ENCODE measurements at regions not wholly inside any gene's neighbourhood (a gene's known extent, or its start where the extent isn't known, plus 50 kb on each side); places are given as distances from the start of the nearest gene placed in this dataset.
"Not testable (repeated sequence)": the region's sequence is repeated elsewhere in the genome, so short reads cannot be mapped to it uniquely, and the experiment has no call there.

GRCh38 chr1:20411196-20411980 lies 74.6 kb downstream of the CAMK2N1 start:
- 59% methylated on average over 10 of the region's 10 CpGs for WGBS
- Histone ChIP-seq H3K4me1 (replicated peaks) (no peaks in the 10 kb centered on the region), H3K27me3 (replicated peaks; ENCODE audit: insufficient read depth) (no peaks in the 10 kb centered on the region), H3K36me3 (no peaks in the 10 kb centered on the region), H3K4me3 (no peak overlapping the region), H3K9me3 (no peaks in the 10 kb centered on the region), H3K27ac (no peak overlapping the region)
- no peak for TF ChIP-seq POLR2A (IDR thresholded peaks at IDR 0.05)
- no peak for DNase-seq (ENCODE audit: low spot score)
- intact Hi-C loops (cut with DNase I) = no loop called here

DNA sequence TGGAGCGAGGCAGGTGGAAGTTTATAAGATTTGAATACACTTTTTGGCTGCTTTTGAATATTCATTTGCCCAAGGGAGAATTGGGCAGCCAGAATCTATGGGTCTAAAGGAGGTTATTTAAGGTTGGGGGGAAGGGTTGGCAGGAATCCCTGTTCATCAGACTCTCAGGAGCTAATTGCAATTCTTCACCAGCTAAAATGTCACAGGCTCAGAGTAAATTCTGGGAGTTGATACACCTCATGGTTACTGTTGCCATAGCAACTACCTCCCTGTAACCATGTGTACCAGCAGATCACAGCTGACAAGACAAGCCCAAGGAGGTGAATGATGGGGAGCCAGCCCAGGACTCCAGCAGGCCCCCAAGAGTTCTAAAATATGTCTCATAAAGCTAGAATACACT lies 75.5 kb downstream of the CAMK2N1 start:
- WGBS = 89% methylated on average over 1 of the region's 1 CpG
- intact Hi-C loops (cut with DNase I) = no loop called here
- H3K9me3 ChIP-seq = no peaks in the 10 kb centered on the region

DNA sequence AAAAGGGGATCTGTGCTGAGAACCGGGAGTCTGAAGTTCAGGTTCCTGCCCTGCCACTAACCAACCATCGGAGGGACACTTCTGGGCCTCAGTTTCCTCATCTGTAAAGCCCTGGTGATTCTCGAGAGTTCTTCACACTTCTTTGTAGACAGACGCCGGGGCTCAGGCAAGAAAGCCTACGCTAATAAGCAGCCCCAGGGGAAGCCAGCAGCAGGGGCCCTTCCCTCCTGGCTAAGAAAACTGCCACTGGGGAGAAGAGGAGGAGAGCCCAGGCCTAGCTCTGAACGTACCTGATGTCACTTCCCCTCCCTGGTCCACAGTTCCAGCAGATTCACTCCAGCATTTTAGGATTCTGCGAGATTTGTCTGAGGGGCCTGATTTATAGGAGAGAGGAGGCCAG lies 76.0 kb downstream of the CAMK2N1 start:
- Histone ChIP-seq H3K27me3 (replicated peaks; ENCODE audit: insufficient read depth) (peaks cover 3% of the 10 kb centered on the region), H3K36me3 (no peaks in the 10 kb centered on the region), H3K4me3 (no peak overlapping the region), H3K9me3 (no peaks in the 10 kb centered on the region), H3K27ac (no peak overlapping the region), H3K4me1 (replicated peaks) (no peaks in the 10 kb centered on the region)
- TF ChIP-seq, protein P1, sequence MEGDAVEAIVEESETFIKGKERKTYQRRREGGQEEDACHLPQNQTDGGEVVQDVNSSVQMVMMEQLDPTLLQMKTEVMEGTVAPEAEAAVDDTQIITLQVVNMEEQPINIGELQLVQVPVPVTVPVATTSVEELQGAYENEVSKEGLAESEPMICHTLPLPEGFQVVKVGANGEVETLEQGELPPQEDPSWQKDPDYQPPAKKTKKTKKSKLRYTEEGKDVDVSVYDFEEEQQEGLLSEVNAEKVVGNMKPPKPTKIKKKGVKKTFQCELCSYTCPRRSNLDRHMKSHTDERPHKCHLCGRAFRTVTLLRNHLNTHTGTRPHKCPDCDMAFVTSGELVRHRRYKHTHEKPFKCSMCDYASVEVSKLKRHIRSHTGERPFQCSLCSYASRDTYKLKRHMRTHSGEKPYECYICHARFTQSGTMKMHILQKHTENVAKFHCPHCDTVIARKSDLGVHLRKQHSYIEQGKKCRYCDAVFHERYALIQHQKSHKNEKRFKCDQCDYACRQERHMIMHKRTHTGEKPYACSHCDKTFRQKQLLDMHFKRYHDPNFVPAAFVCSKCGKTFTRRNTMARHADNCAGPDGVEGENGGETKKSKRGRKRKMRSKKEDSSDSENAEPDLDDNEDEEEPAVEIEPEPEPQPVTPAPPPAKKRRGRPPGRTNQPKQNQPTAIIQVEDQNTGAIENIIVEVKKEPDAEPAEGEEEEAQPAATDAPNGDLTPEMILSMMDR (IDR thresholded peaks at IDR 0.05) = no peak
- TF ChIP-seq POLR2AphosphoS5 (IDR thresholded peaks at IDR 0.05) (no peak), POLR2A (IDR thresholded peaks at IDR 0.05) (no peak)
- DNase-seq (ENCODE audit: low spot score) = no peak
- intact Hi-C loops (cut with DNase I) = no loop called here
- WGBS = 61% methylated on average over 8 of the region's 8 CpGs

More for the DNA sequence above, 75.5 kb downstream of the CAMK2N1 start:
- Histone ChIP-seq H3K4me1 (replicated peaks) (no peaks in the 10 kb centered on the region), H3K27ac (no peak overlapping the region), H3K27me3 (replicated peaks; ENCODE audit: insufficient read depth) (no peaks in the 10 kb centered on the region), H3K4me3 (no peak overlapping the region), H3K36me3 (no peaks in the 10 kb centered on the region)
- no peak for DNase-seq (ENCODE audit: low spot score)
- TF ChIP-seq POLR2A (IDR thresholded peaks at IDR 0.05) (no peak), POLR2AphosphoS5 (IDR thresholded peaks at IDR 0.05) (no peak)
- TF ChIP-seq, protein P1 (IDR thresholded peaks at IDR 0.05) = no peak

DNA sequence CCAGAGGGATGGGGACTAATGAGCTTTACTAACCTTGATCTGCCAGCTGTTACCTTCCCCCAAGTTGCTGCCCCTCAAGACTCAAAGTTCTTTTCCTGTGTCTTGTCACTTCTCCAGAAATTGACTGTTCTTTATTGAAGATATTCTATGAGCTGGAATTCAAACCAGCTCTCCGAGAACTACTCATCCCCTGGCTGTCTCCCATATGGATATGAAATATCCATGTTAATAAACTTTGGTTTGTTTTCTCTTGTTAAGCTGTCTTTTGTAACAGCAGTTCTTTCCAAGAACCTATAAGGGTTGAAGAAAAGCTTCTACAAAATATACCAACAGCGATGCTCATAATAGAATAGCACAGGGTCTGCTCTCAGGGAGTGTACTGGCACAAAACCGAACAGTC lies 77.0 kb downstream of the CAMK2N1 start:
- no peak overlapping the region for H3K4me3 ChIP-seq
- 78% methylated on average over 3 of the region's 3 CpGs for WGBS
- DNase-seq (ENCODE audit: low spot score) = no peak
- H3K36me3 ChIP-seq = no peaks in the 10 kb centered on the region
- no peak for TF ChIP-seq POLR2A (IDR thresholded peaks at IDR 0.05)
- no peak for TF ChIP-seq POLR2AphosphoS5 (IDR thresholded peaks at IDR 0.05)
- TF ChIP-seq, protein P1 (IDR thresholded peaks at IDR 0.05) = no peak
- intact Hi-C loops (cut with DNase I) = no loop called here
- no peaks in the 10 kb centered on the region for H3K9me3 ChIP-seq
- H3K27me3 ChIP-seq (replicated peaks; ENCODE audit: insufficient read depth) = peaks cover 3% of the 10 kb centered on the region
- H3K4me1 ChIP-seq (replicated peaks) = no peaks in the 10 kb centered on the region
- no peak overlapping the region for H3K27ac ChIP-seq

- H3K27ac ChIP-seq; H3K36me3 ChIP-seq; H3K4me1 ChIP-seq (replicated peaks); H3K9me3 ChIP-seq; H3K27me3 ChIP-seq (replicated peaks; ENCODE audit: insufficient read depth); intact Hi-C loops (cut with DNase I); H3K4me3 ChIP-seq; DNase-seq (ENCODE audit: low spot score): not testable (repeated sequence)
- 77% methylated on average over 6 of the region's 6 CpGs for WGBS
Observed at GRCh38 chr1:20408133-20408650, 77.8 kb downstream of the CAMK2N1 start.

Data from prostate gland (tissue), 2 donors.